ENCODE measurements at regions not wholly inside any gene's neighbourhood (a gene's known extent, or its start where the extent isn't known, plus 50 kb on each side); places are given as distances from the start of the nearest gene placed in this dataset.
A peak's percentile ranks its signal among the peaks of the same experiment; 100 is the strongest.

- Histone ChIP-seq H4K20me1 (ENCODE audit: low read depth, low read length) (no peaks in the 10 kb centered on the region), H3K27me3 (ENCODE audit: low read length) (no peaks in the 10 kb centered on the region), H3K36me3 (ENCODE audit: low read length) (no peaks in the 10 kb centered on the region), H3F3A (ENCODE audit: insufficient read depth) (no peaks in the 10 kb centered on the region), H3K4me3 (ENCODE audit: insufficient read depth, low read length, poor library complexity, severe bottlenecking) (no peak overlapping the region), H3K9ac (ENCODE audit: low read length) (no peak overlapping the region), H3K9me3 (ENCODE audit: insufficient read depth, low read length) (no peaks in the 10 kb centered on the region; the same call in 1 of the 2 replicates), H3K27ac (ENCODE audit: low read depth, low read length) (no peak overlapping the region), H3K9me2 (replicated peaks; ENCODE audit: insufficient read depth, low read length) (no peaks in the 10 kb centered on the region), H3K4me2 (ENCODE audit: low read depth, low read length, poor library complexity, severe bottlenecking) (no peak overlapping the region), H3K79me2 (ENCODE audit: insufficient read depth, low read length) (no peaks in the 10 kb centered on the region), H2AFZ (ENCODE audit: low read depth, low read length, severe bottlenecking) (peak overlapping the region; percentile 7)
- TF ChIP-seq EZH2phosphoT487 (conservative IDR thresholded peaks at IDR 0.05; ENCODE audit: low read length) (no peak), CTCF (IDR thresholded peaks at IDR 0.05; ENCODE audit: insufficient read depth, low read length, poor library complexity, severe bottlenecking) (no peak)
Measured at GRCh38 chr5:25094219-25094618, 449.4 kb upstream of the CDH10 start.

- H3K9me3 ChIP-seq (ENCODE audit: insufficient read depth, low read length), result no peaks in the 10 kb centered on the region; the same call in 1 of the 2 replicates
- no peak overlapping the region for H3K27ac ChIP-seq (ENCODE audit: low read depth, low read length)
- H2AFZ ChIP-seq (ENCODE audit: low read depth, low read length, severe bottlenecking), result no peak overlapping the region
- H3K27me3 ChIP-seq (ENCODE audit: low read length), result no peaks in the 10 kb centered on the region
- H3K9ac ChIP-seq (ENCODE audit: low read length), result no peak overlapping the region
- H3K4me2 ChIP-seq (ENCODE audit: low read depth, low read length, poor library complexity, severe bottlenecking), result no peak overlapping the region
- H3K4me3 ChIP-seq (ENCODE audit: insufficient read depth, low read length, poor library complexity, severe bottlenecking), result no peak overlapping the region
- H3K9me2 ChIP-seq (replicated peaks; ENCODE audit: insufficient read depth, low read length), result no peaks in the 10 kb centered on the region
- H3K36me3 ChIP-seq (ENCODE audit: low read length), result no peaks in the 10 kb centered on the region
- H3F3A ChIP-seq (ENCODE audit: insufficient read depth), result no peaks in the 10 kb centered on the region
- no peaks in the 10 kb centered on the region for H3K79me2 ChIP-seq (ENCODE audit: insufficient read depth, low read length)
- no peak for TF ChIP-seq CTCF (IDR thresholded peaks at IDR 0.05; ENCODE audit: insufficient read depth, low read length, poor library complexity, severe bottlenecking)
- no peak for TF ChIP-seq EZH2phosphoT487 (conservative IDR thresholded peaks at IDR 0.05; ENCODE audit: low read length)
- H4K20me1 ChIP-seq (ENCODE audit: low read depth, low read length), result no peaks in the 10 kb centered on the region
Measured at GRCh38 chr5:25091921-25092320, 447.1 kb upstream of the CDH10 start.

DNA sequence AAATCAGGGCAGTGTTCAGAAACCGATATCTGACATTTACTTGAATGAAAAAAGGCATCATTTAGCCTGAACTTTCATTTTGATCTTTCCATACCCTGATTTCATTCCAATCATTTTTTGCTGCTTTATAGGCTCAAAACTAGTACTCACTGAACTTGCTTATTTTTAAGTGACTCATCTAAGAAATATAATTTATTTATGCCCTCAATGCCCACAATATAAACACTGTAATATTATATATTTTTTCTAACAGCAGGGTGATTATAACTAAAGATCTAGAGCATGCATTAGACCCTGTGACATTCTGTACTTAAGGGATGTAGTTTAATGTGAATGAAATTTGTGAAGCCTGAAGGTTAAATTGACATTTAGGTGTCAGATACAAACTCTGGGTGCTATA lies 446.1 kb upstream of the CDH10 start:
- TF ChIP-seq EZH2phosphoT487 (conservative IDR thresholded peaks at IDR 0.05; ENCODE audit: low read length) (no peak), CTCF (IDR thresholded peaks at IDR 0.05; ENCODE audit: insufficient read depth, low read length, poor library complexity, severe bottlenecking) (no peak)
- peak overlapping the region; percentile 74 for H2AFZ ChIP-seq (ENCODE audit: low read depth, low read length, severe bottlenecking)
- H3K9me2 ChIP-seq (replicated peaks; ENCODE audit: insufficient read depth, low read length), result no peaks in the 10 kb centered on the region
- no peak overlapping the region for H3K4me3 ChIP-seq (ENCODE audit: insufficient read depth, low read length, poor library complexity, severe bottlenecking)
- H3K9ac ChIP-seq (ENCODE audit: low read length), result no peak overlapping the region
- H3K9me3 ChIP-seq (ENCODE audit: insufficient read depth, low read length), result no peaks in the 10 kb centered on the region
- H3K4me2 ChIP-seq (ENCODE audit: low read depth, low read length, poor library complexity, severe bottlenecking), result no peak overlapping the region
- no peaks in the 10 kb centered on the region for H3K27me3 ChIP-seq (ENCODE audit: low read length)
- H3K79me2 ChIP-seq (ENCODE audit: insufficient read depth, low read length), result no peaks in the 10 kb centered on the region
- H3K36me3 ChIP-seq (ENCODE audit: low read length), result no peaks in the 10 kb centered on the region
- H3K27ac ChIP-seq (ENCODE audit: low read depth, low read length), result no peak overlapping the region
- H3F3A ChIP-seq (ENCODE audit: insufficient read depth), result no peaks in the 10 kb centered on the region
- H4K20me1 ChIP-seq (ENCODE audit: low read depth, low read length), result no peaks in the 10 kb centered on the region

Measured in SU-DHL-6 (cell line).